Neural progenitor cell (in vitro differentiated cells): ENCODE measurements at regions not wholly inside any gene's neighbourhood (a gene's known extent, or its start where the extent isn't known, plus 50 kb on each side); places are given as distances from the start of the nearest gene placed in this dataset.

ENCODE experiments used
- DNase-seq: peaks from one replicate; pipeline ENCODE4 v3.0.0-alpha.2; 2016; ENCODE audit warnings: low spot score
- H2AFZ ChIP-seq: fragments of 200-600 bp; sonication (generic); replicated peaks from 2 replicates; pipeline ENCODE4 v1.6.1; 2016; ENCODE audit warnings: antibody characterized with exemption
- H3F3A ChIP-seq: fragments of 200-600 bp; sonication (generic); 2 replicates; pipeline ENCODE4 v1.6.1; 2016; ENCODE audit warnings: antibody characterized with exemption, low read depth
- H3K27ac ChIP-seq: fragments of 200-600 bp; sonication (generic); 2 replicates; pipeline ENCODE4 v1.5.1; 2016; ENCODE audit warnings: mild to moderate bottlenecking
- H3K27me3 ChIP-seq: fragments of 200-600 bp; sonication (generic); 2 replicates; pipeline ENCODE4 v1.6.1; 2016; ENCODE audit warnings: mild to moderate bottlenecking, moderate library complexity
- H3K36me3 ChIP-seq: fragments of 200-600 bp; sonication (generic); 2 replicates; pipeline ENCODE4 v1.5.1; 2016
- H3K4me1 ChIP-seq: fragments of 200-600 bp; sonication (generic); 2 replicates; pipeline ENCODE4 v1.6.1; 2016; ENCODE audit warnings: mixed run types
- H3K4me2 ChIP-seq: fragments of 200-600 bp; sonication (generic); 2 replicates; pipeline ENCODE4 v1.6.1; 2016
- H3K4me3 ChIP-seq: fragments of 200-600 bp; sonication (generic); 2 replicates; pipeline ENCODE4 v1.5.1; 2016
- H3K79me2 ChIP-seq: fragments of 200-600 bp; sonication (generic); 2 replicates; pipeline ENCODE4 v1.6.1; 2016; ENCODE audit warnings: low read depth
- H3K9ac ChIP-seq: fragments of 200-600 bp; sonication (generic); 2 replicates; pipeline ENCODE4 v1.6.1; 2016
- H3K9me3 ChIP-seq: fragments of 200-600 bp; sonication (generic); 2 replicates; pipeline ENCODE4 v1.5.1; 2016; ENCODE audit warnings: low read depth
- H4K20me1 ChIP-seq: fragments of 200-600 bp; sonication (generic); 2 replicates; pipeline ENCODE4 v1.6.1; 2016; ENCODE audit warnings: low read depth
- H3K27ac Mint-ChIP-seq: 3 replicates; pipeline ENCODE4 v1.8.0; 2021; ENCODE audit warnings: mixed read lengths
- H3K27me3 Mint-ChIP-seq: 2 replicates; pipeline ENCODE4 v1.8.0; 2022; ENCODE audit warnings: low read depth, mild to moderate bottlenecking, inconsistent platforms, moderate library complexity, mixed read lengths; ENCODE audit not compliant: insufficient read depth
- H3K36me3 Mint-ChIP-seq: 3 replicates; pipeline ENCODE4 v1.8.0; 2021; ENCODE audit warnings: mixed read lengths
- H3K4me1 Mint-ChIP-seq: 3 replicates; pipeline ENCODE4 v1.8.0; 2021; ENCODE audit warnings: mixed read lengths
- H3K4me3 Mint-ChIP-seq: 3 replicates; pipeline ENCODE4 v1.8.0; 2021; ENCODE audit warnings: mild to moderate bottlenecking, moderate library complexity, mixed read lengths
- H3K9me3 Mint-ChIP-seq: 3 replicates; pipeline ENCODE4 v1.8.0; 2020; ENCODE audit warnings: mixed read lengths
- CTCF ChIP-seq: fragments of 200-600 bp; sonication (generic); IDR thresholded peaks from 2 replicates; pipeline ENCODE4 v1.5.1; 2017; ENCODE audit warnings: antibody characterized with exemption, mild to moderate bottlenecking
- EZH2 ChIP-seq: fragments of 200-600 bp; sonication (generic); IDR thresholded peaks from 2 replicates; pipeline ENCODE4 v1.6.1; 2017; ENCODE audit warnings: antibody characterized with exemption, mild to moderate bottlenecking, moderate library complexity
- EZH2phosphoT487 ChIP-seq: fragments of 200-600 bp; sonication (generic); IDR thresholded peaks from 2 replicates; pipeline ENCODE4 v1.6.1; 2017; ENCODE audit warnings: antibody characterized with exemption

- DNase-seq = no peak
- Mint-ChIP-seq H3K4me3 (no peak overlapping the region), H3K27ac (no peak overlapping the region), H3K36me3 (peaks cover 3% of the 10 kb centered on the region), H3K27me3 (peaks cover 20% of the 10 kb centered on the region), H3K4me1 (peaks cover 54% of the 10 kb centered on the region), H3K9me3 (peaks cover 10% of the 10 kb centered on the region)
- Histone ChIP-seq H2AFZ (peak overlapping the region; percentile 15), H3K27me3 (no peaks in the 10 kb centered on the region), H3K4me2 (no peak overlapping the region), H3K4me3 (no peak overlapping the region), H4K20me1 (no peaks in the 10 kb centered on the region), H3K4me1 (peaks cover 36% of the 10 kb centered on the region), H3K79me2 (no peaks in the 10 kb centered on the region), H3F3A (peaks cover 13% of the 10 kb centered on the region), H3K9ac (no peak overlapping the region), H3K36me3 (no peaks in the 10 kb centered on the region), H3K27ac (no peak overlapping the region), H3K9me3 (no peaks in the 10 kb centered on the region)
- TF ChIP-seq CTCF = no peak
- TF ChIP-seq EZH2phosphoT487 = no peak
- no peak for TF ChIP-seq EZH2
Observed at GRCh38 chr3:193894121-193894863, 241.7 kb upstream of the HES1 start.

- Histone ChIP-seq H3K27ac (no peak overlapping the region), H3K27me3 (no peaks in the 10 kb centered on the region), H3K4me3 (no peak overlapping the region), H3K9me3 (peaks cover 4% of the 10 kb centered on the region), H2AFZ (no peak overlapping the region), H3K36me3 (no peaks in the 10 kb centered on the region), H3F3A (peaks cover 7% of the 10 kb centered on the region), H3K4me1 (peaks cover 39% of the 10 kb centered on the region), H3K4me2 (no peak overlapping the region), H4K20me1 (no peaks in the 10 kb centered on the region), H3K9ac (no peak overlapping the region), H3K79me2 (no peaks in the 10 kb centered on the region)
- Mint-ChIP-seq H3K4me1 (peaks cover 60% of the 10 kb centered on the region), H3K27me3 (peaks cover 22% of the 10 kb centered on the region), H3K9me3 (peaks cover 12% of the 10 kb centered on the region), H3K36me3 (peaks cover 3% of the 10 kb centered on the region), H3K27ac (no peak overlapping the region), H3K4me3 (no peak overlapping the region)
- TF ChIP-seq EZH2 = no peak
- no peak for TF ChIP-seq EZH2phosphoT487
- TF ChIP-seq CTCF = no peak
- DNase-seq = no peak
Observed at GRCh38 chr3:193895409-193895808, 240.5 kb upstream of the HES1 start.

DNA sequence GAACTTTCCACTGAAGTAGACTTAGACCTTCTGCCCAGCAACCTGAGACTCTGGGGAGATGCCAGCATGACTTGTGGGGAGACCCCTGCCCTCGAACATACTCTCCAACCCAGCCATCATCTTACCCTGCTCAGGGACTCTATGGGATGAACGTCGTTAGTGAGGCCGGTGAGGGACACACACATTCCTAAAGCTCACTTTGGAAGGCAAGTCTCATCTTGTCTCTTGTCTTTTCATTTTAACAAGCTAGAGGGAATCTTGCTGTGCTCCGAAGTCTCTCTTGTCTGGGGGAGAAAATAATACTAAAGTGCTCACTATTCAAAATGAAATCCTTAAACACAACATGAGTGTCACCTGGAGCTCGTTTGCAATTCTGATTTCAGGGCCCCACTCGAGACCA is 239.5 kb upstream of the HES1 start:
- Mint-ChIP-seq H3K27me3 (peaks cover 28% of the 10 kb centered on the region), H3K4me3 (no peak overlapping the region), H3K4me1 (peaks cover 63% of the 10 kb centered on the region), H3K27ac (no peak overlapping the region), H3K36me3 (no peaks in the 10 kb centered on the region), H3K9me3 (peaks cover 11% of the 10 kb centered on the region)
- Histone ChIP-seq H3K27ac (no peak overlapping the region), H3F3A (peaks cover 10% of the 10 kb centered on the region), H3K4me2 (no peak overlapping the region), H3K9ac (no peak overlapping the region), H2AFZ (no peak overlapping the region), H3K9me3 (peaks cover 4% of the 10 kb centered on the region), H4K20me1 (no peaks in the 10 kb centered on the region), H3K36me3 (no peaks in the 10 kb centered on the region), H3K79me2 (no peaks in the 10 kb centered on the region), H3K4me3 (no peak overlapping the region), H3K4me1 (peaks cover 41% of the 10 kb centered on the region), H3K27me3 (no peaks in the 10 kb centered on the region)
- TF ChIP-seq EZH2phosphoT487 (no peak), CTCF (no peak), EZH2 (no peak)
- no peak for DNase-seq
